HG03095 (cell line): ENCODE measurements at regions not wholly inside any gene's neighbourhood (a gene's known extent, or its start where the extent isn't known, plus 50 kb on each side); places are given as distances from the start of the nearest gene placed in this dataset.

Experiments
- ATAC-seq: cut with Tn5 transposase; IDR thresholded peaks from one replicate; pipeline ENCODE4 v1.9.1; 2021; ENCODE audit warnings: moderate library complexity; ENCODE audit not compliant: unreplicated experiment

GRCh38 chr11:91820709-91821108 is 403.9 kb upstream of the FAT3 start:
- no peak for ATAC-seq

- ATAC-seq, result no peak
Measured at GRCh38 chr11:91819777-91820176, 404.8 kb upstream of the FAT3 start.

GRCh38 chr11:91819195-91819594 is 405.4 kb upstream of the FAT3 start:
- ATAC-seq, result no peak

- no peak for ATAC-seq
Measured at GRCh38 chr11:91817996-91818395, 406.6 kb upstream of the FAT3 start.

DNA sequence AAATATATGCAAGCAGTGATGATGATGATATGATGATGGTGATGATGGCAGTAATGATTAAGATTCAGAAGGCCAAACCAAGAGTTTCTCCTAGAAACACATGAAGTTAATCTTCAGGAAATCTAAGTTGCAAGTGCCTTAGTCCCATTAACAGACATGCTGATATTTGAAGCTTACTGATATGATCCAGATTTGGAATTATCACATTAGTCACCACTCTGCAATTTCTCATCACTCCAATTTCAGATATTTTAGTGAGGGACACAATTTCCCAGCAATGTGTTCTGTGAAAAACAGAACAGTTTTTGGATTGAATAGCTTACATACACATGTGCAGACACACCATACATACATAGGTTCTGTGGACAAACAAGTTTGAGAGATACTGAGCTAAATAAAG is 411.4 kb upstream of the FAT3 start:
- ATAC-seq, result no peak

DNA sequence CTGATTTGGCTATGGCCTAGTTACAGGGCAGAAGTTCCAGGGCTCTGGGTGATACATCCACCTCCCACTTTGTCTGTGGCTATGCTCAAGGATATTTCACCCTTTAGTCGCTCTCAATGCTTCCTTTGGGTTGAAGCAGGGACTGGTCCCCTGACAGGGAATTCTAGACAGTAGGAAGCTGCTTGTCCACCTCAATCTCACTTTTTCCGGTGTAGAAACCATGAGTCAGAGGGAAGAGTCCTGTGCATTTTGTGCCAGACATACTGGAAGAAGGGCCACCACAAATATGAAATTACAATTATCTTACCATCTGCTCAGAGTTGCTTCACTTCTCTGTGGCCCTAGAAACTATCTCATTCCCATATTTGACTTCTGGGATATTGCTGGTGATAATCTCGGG is 413.7 kb upstream of the FAT3 start:
- no peak for ATAC-seq

DNA sequence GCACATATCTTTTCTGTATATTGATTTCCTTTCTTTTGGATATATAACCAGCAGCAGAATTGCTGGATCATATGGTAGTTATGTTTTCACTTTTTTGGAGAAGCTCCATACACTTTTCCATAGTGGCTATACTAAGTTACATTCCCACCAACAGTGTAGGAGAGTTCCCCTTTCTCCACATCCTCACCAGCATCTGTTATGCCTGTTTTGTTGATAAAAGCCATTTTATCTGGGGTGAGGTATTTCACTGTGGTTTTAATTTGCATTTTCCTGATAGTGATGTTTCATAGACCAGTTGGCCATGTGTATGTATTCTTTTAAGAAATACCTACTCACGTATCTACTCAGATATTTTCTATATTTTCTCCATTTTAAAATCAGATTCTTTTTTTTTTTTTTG is 419.3 kb upstream of the FAT3 start:
- ATAC-seq, result no peak

GRCh38 chr11:91804042-91804441 is 420.6 kb upstream of the FAT3 start:
- no peak for ATAC-seq

DNA sequence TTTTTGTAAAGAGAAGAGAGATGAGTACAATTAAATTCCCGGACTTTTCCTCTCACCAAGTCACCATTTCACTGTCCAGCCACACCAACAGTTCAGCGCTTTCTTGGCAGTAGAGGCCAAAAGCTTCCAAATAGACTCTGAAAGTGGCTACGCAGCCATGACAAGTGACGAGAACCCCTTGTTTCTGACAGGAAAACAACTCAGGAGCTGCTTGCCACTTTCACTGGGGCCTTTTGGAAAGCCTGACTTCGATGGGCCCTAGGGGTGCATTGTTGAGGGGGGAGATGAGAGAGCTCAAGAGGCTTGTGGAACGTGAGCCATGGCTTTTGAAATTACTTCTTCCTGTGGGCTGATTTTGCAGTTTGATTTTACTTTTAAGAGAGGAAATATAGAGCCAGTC is 422.1 kb upstream of the FAT3 start:
- ATAC-seq, result no peak

GRCh38 chr11:91800208-91800914 is 424.3 kb upstream of the FAT3 start:
- no peak for ATAC-seq

DNA sequence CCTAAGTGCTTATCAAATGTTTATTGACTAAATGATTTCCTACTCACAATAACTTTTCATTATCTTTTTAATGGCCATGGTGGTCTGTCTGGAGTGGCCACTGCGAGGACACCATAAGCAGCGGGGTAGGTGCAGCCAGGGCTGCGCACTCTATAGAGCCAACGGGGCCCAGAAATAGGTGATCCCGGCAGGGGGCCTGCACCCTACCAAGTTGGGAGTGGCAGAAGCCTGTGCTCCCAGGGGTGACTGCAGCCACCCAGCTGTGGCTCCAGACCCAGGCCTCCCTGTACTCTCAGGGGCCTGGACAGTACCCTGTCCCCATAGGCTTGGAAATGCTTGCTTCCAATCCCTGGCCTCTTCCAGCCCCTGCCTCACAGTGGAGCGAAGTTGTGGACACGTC is 426.4 kb upstream of the FAT3 start:
- ATAC-seq, result no peak

DNA sequence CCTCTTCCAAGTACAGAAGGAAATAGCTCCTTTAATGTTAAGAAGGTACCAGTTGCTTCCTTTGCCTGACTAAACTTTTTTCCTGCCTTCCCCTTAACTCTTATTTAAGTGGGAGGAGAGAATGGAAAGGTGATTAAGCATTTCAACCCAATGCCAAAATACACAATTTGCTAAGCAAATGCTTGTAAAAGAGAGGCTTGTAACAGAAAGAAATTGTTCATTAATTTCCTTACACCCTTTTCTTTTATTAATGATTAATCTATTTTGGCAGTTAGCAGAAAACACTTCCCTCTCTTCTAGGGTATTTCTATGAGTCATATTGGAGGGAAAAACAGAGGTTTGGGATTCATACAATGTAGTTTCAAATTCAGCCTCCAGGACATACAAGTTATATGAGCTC is 427.6 kb upstream of the FAT3 start:
- ATAC-seq, result no peak

GRCh38 chr11:91795139-91795887 is 429.3 kb upstream of the FAT3 start:
- ATAC-seq, result no peak

GRCh38 chr11:91794146-91794545 is 430.5 kb upstream of the FAT3 start:
- ATAC-seq, result no peak

DNA sequence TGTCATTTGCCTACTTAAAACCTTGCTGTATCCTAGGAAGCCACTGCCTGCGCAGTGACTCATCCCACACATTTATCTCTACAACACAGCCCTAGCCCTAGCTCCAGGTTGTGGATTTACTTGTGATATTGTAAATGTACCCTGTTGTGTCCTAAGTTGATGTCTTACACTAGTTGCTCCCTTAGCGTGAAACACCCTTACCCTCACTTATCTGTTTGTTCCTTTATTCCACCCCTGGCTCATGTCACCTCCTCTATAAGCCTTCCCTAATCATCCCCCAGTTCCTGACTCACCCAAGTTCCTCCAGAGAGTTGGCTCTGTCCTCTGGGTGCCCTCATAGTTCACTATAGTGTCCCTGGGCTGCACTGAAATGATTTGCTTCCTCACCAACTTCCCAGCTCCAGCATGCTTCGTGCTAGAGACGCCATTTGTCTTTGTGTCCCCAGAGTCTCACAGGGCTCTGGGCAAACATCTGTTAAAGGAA is 431.8 kb upstream of the FAT3 start:
- ATAC-seq, result no peak

DNA sequence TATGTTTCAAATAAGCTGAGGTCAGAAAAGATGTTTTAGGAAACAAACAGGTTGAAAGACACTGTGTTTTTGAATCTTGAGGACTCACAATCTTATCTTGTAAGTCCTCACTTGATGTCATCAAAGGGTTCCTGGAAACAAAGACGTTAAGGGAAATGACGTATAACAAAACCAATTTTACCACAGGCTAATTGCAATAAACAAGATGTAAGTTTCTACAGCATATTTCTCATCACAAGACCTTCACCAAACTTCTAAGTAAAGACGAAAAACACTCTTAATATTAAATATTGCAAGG is 433.5 kb upstream of the FAT3 start:
- no peak for ATAC-seq

DNA sequence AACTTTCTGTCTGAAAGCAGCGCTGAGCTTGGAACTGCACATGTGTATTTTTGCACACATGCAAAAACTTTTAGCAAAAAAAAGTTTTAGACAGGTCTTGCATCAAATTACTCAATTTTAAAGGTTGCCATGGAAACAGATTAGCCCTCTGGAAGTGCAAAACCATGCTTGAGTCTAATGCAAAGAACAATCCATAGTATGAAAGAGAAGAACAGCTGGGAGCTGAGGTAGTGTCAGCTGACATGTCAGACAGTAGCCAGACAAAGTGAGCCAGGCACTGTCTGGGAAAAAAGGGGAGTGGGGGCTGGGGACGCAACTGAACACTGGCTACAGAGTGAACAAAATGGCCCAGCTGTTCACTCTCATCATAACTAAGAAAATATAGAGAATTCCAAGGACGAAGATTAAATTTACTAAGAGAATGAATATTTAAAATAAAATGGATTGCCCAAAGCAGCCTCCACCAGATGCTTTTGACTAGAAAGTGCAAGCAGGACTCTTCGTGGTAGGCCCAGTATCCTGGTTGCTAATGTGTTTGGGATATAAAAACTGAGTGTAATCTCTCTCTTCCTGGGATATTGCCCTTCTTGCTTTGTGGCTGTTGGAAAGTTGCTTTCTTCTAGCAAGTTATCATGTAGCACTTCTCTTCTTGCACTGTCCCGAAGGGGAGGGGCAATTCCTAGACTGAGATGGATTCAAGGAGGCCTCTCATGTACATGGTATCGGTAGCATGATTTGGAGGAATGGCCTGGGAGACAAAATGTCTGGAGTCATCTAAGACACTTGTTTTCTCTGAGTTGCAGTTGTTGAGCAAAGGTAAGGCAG is 434.1 kb upstream of the FAT3 start:
- ATAC-seq, result no peak

DNA sequence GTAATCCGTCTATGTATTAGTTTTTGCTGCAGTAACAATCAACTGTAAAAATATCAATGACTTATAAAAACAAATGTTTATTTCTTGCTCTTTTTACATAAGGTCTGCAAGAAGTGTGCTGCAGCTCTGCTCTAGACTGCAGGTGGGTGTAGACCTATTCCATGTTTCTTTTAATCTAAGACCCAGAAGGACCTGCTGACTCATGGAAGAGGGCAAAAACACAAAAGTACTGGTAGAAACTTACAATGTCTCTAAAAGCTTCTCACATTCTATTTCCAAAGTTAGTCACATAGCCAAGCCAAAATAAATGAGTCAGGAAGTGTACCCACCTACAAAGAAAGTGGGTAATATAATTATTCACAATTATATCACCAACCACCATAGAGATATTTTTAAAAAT is 435.9 kb upstream of the FAT3 start:
- ATAC-seq, result no peak

- ATAC-seq, result no peak
Measured at GRCh38 chr11:91786097-91786496, 438.5 kb upstream of the FAT3 start.

DNA sequence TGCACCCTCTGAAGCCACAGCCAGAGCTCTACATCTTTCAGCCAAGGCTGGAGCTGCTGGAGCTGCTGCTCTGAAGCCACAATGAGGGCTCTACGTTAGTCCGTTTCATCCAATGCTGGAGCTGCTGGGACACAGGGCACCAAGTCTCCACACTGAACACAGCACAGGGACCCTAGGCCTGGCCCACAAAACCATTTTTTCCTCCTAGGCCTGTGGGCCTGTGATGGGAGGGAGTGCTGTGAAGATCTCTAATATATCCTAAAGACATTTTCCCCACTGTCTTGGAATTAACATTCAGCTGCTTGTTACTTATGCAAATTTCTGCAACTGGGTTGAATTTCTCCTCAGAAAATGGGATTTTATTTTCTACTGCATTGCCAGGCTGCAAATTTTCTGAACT is 441.4 kb upstream of the FAT3 start:
- ATAC-seq, result no peak

GRCh38 chr11:91778758-91779157 is 445.9 kb upstream of the FAT3 start:
- ATAC-seq, result no peak

GRCh38 chr11:91776655-91777054 is 448.0 kb upstream of the FAT3 start:
- ATAC-seq, result no peak
